ENCODE measurements at regions not wholly inside any gene's neighbourhood (a gene's known extent, or its start where the extent isn't known, plus 50 kb on each side); places are given as distances from the start of the nearest gene placed in this dataset.

DNA sequence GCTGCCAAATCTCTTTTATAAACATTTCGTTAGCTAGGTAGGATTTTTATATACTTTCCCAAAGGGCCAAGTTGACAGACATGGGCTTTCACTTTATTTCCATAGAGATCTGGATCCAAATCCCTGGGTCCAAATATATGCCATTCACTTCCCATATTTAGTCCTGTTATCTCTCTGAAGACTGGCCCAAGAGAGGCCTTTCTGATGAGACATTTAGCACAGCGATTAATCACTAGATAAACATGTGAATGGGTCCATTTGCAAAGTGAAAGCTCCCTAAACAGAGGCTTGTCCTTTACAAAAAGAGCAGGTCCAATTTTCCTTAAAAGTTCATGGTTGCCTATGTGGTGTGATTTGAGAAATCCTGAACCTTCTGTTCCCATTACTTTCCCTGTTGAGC lies 132.6 kb downstream of the TRMT11 start:
- Mint-ChIP-seq H3K36me3 (ENCODE audit: low read depth) (no peaks in the 10 kb centered on the region), H3K27ac (no peak overlapping the region), H3K4me1 (ENCODE audit: low read depth) (no peaks in the 10 kb centered on the region), H3K9me3 (no peaks in the 10 kb centered on the region), H3K4me3 (ENCODE audit: low read depth) (no peak overlapping the region), H3K27me3 (ENCODE audit: low read depth) (no peaks in the 10 kb centered on the region)
- DNase-seq (ENCODE audit: low spot score) = no peak
- intact Hi-C loops (cut with micrococcal nuclease) = no loop called here

GRCh38 chr6:126123226-126123625 lies 136.9 kb downstream of the TRMT11 start:
- H3K27ac Mint-ChIP-seq = no peak overlapping the region
- H3K4me3 Mint-ChIP-seq (ENCODE audit: low read depth) = no peak overlapping the region
- H3K9me3 Mint-ChIP-seq = no peaks in the 10 kb centered on the region
- intact Hi-C loops (cut with micrococcal nuclease) = no loop called here
- H3K36me3 Mint-ChIP-seq (ENCODE audit: low read depth) = no peaks in the 10 kb centered on the region
- no peaks in the 10 kb centered on the region for H3K4me1 Mint-ChIP-seq (ENCODE audit: low read depth)
- no peak for DNase-seq (ENCODE audit: low spot score)
- H3K27me3 Mint-ChIP-seq (ENCODE audit: low read depth) = no peaks in the 10 kb centered on the region

DNA sequence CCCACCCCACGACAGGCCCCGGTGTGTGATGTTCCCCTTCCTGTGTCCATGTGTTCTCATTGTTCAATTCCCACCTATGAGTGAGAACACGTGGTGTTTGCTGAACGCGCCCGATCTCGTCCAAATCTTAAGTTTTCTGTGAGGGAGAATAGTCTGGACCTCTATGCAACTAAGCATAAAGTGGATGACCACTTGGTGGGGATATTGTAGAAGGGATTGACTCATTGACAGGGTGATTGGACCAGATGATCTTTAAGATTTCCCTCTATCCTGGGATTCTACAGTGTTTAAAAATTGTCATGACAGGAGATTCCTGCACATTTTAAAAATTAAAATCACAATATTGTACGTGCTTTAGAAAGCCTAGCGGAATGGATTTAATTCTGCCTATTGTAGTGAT lies 141.3 kb downstream of the TRMT11 start:
- DNase-seq (ENCODE audit: low spot score) = no peak
- Mint-ChIP-seq H3K27me3 (ENCODE audit: low read depth) (no peaks in the 10 kb centered on the region), H3K27ac (no peak overlapping the region), H3K4me1 (ENCODE audit: low read depth) (no peaks in the 10 kb centered on the region), H3K36me3 (ENCODE audit: low read depth) (no peaks in the 10 kb centered on the region), H3K4me3 (ENCODE audit: low read depth) (no peak overlapping the region), H3K9me3 (no peaks in the 10 kb centered on the region)
- intact Hi-C loops (cut with micrococcal nuclease) = no loop called here

GRCh38 chr6:126131246-126131645 lies 144.9 kb downstream of the TRMT11 start:
- H3K27ac Mint-ChIP-seq = no peak overlapping the region
- H3K4me3 Mint-ChIP-seq (ENCODE audit: low read depth) = no peak overlapping the region
- intact Hi-C loops (cut with micrococcal nuclease) = no loop called here
- H3K27me3 Mint-ChIP-seq (ENCODE audit: low read depth) = no peaks in the 10 kb centered on the region
- no peaks in the 10 kb centered on the region for H3K36me3 Mint-ChIP-seq (ENCODE audit: low read depth)
- peaks cover 5% of the 10 kb centered on the region for H3K9me3 Mint-ChIP-seq
- no peak for DNase-seq (ENCODE audit: low spot score)
- H3K4me1 Mint-ChIP-seq (ENCODE audit: low read depth) = no peaks in the 10 kb centered on the region

DNA sequence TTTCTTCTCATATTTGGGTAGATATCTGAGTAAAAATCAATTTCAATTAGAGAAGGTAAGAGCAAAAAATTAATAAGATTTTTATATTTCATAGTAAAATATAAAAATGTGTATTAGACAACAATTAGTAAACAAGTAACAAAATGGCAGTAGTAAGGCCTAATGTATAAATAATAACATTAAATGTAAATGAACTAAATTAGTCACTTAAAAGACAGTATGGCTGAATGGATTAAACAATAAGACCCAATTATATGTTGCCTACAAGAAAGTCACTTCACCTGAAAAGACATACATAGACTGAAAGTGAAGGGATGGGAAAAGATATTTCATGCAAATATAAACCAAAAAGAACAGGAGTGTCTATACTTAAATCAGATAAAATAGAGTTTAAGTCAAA lies 147.6 kb downstream of the TRMT11 start:
- Mint-ChIP-seq H3K36me3 (ENCODE audit: low read depth) (no peaks in the 10 kb centered on the region), H3K4me3 (ENCODE audit: low read depth) (no peak overlapping the region), H3K27ac (no peak overlapping the region), H3K4me1 (ENCODE audit: low read depth) (no peaks in the 10 kb centered on the region), H3K27me3 (ENCODE audit: low read depth) (peaks cover 1% of the 10 kb centered on the region), H3K9me3 (peaks cover 5% of the 10 kb centered on the region)
- intact Hi-C loops (cut with micrococcal nuclease) = no loop called here
- DNase-seq (ENCODE audit: low spot score) = no peak

DNA sequence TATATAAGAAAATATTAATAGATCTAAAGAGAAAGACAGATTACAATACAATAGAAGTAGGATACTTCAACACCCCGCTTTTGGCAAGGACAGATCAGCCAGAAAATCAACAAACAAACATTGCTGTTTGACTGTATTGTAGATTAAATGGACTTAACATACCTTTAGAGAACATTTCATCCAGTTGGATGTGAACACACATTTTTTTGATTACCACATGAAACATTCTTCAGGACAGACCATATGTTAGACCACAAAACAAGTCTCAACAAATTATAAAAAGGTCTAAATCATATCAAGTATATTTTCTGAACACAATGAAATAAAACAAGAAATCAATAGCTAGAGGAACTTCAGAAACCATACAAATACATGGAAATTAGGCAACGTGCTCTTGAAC lies 148.2 kb downstream of the TRMT11 start:
- Mint-ChIP-seq H3K4me3 (ENCODE audit: low read depth) (no peak overlapping the region), H3K27ac (no peak overlapping the region), H3K27me3 (ENCODE audit: low read depth) (peaks cover 1% of the 10 kb centered on the region), H3K4me1 (ENCODE audit: low read depth) (no peaks in the 10 kb centered on the region), H3K9me3 (peaks cover 5% of the 10 kb centered on the region), H3K36me3 (ENCODE audit: low read depth) (no peaks in the 10 kb centered on the region)
- intact Hi-C loops (cut with micrococcal nuclease) = no loop called here
- no peak for DNase-seq (ENCODE audit: low spot score)

GRCh38 chr6:126140015-126140414 lies 153.7 kb downstream of the TRMT11 start:
- intact Hi-C loops (cut with micrococcal nuclease) = no loop called here
- DNase-seq (ENCODE audit: low spot score) = no peak
- Mint-ChIP-seq H3K9me3 (peaks cover 5% of the 10 kb centered on the region), H3K4me1 (ENCODE audit: low read depth) (no peaks in the 10 kb centered on the region), H3K27me3 (ENCODE audit: low read depth) (peaks cover 5% of the 10 kb centered on the region), H3K36me3 (ENCODE audit: low read depth) (no peaks in the 10 kb centered on the region), H3K27ac (no peak overlapping the region), H3K4me3 (ENCODE audit: low read depth) (no peak overlapping the region)

DNA sequence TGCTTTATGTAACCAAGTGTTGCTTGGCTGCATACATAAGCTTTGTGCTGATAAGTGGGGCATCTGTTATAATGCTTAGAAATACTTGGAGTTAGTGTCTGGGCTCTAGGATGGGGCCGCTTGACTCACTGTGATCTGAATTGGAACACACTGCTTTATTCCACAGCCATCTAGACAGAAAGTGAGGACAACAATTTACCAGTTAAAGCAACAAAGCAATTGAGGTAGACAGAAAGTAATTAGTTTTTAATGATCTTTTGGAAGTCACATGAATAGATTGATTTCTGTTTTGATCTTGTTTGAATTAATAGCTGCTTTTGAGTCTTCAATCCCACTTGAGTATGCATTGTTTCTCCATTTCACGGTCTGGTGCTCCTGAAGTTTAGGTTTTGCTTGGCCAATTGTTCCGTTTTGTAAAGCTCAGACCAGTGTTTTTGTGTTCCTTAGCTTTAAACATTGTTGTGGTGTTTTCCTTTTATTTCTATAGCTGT lies 157.5 kb downstream of the TRMT11 start:
- no peaks in the 10 kb centered on the region for H3K9me3 Mint-ChIP-seq
- no peaks in the 10 kb centered on the region for H3K4me1 Mint-ChIP-seq (ENCODE audit: low read depth)
- no peak overlapping the region for H3K4me3 Mint-ChIP-seq (ENCODE audit: low read depth)
- H3K36me3 Mint-ChIP-seq (ENCODE audit: low read depth) = no peaks in the 10 kb centered on the region
- DNase-seq (ENCODE audit: low spot score) = no peak
- no peak overlapping the region for H3K27ac Mint-ChIP-seq
- intact Hi-C loops (cut with micrococcal nuclease) = no loop called here
- peaks cover 4% of the 10 kb centered on the region for H3K27me3 Mint-ChIP-seq (ENCODE audit: low read depth)

DNA sequence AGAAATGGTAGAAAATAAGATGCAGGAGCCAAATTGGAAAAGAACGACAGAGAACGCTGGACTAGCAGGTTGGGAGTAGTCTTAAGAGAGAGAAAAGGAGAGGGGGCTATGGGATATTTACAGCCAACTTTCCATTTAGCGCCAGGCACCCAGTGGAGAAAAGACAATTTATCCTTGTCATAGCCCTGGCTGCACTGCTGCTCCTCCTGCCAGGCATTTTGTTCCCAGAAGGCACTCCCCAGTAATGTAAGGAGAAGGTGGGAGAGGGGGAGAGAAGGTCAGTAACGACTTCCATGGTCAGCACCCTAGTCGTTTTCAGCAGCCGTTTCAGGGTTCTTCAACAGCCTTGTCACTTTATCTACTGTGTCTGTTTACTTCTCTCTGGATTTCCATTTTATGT lies 159.0 kb downstream of the TRMT11 start:
- DNase-seq (ENCODE audit: low spot score) = no peak
- intact Hi-C loops (cut with micrococcal nuclease) = no loop called here
- Mint-ChIP-seq H3K27me3 (ENCODE audit: low read depth) (peaks cover 4% of the 10 kb centered on the region), H3K4me1 (ENCODE audit: low read depth) (no peaks in the 10 kb centered on the region), H3K36me3 (ENCODE audit: low read depth) (no peaks in the 10 kb centered on the region), H3K27ac (no peak overlapping the region), H3K9me3 (no peaks in the 10 kb centered on the region), H3K4me3 (ENCODE audit: low read depth) (no peak overlapping the region)

DNA sequence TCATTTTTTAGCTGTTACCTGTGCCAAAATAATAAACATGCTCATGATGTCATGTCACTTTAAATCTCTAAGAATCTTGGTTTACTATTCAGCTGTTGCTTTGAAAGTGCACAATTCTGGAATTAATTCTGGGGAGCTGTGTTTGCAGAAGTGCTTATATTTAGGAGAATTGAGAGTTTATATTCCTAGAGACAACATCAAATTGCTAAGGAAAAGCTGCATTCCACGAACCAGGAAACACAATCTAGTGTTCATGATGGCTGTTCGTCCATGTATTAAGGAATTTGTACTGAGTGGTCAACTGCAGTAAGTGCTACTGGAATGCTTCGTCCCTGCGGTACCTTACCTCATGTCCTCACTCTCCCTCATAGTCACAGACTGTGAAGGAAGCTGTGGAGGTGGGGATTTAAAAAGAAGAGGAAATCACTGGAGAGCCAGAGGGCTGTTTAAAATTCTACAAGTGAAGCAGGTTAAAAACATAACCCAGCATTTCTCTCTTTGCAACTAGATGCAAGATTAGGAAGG lies 161.0 kb downstream of the TRMT11 start:
- Mint-ChIP-seq H3K9me3 (no peaks in the 10 kb centered on the region), H3K27ac (no peak overlapping the region), H3K27me3 (ENCODE audit: low read depth) (peaks cover 3% of the 10 kb centered on the region), H3K36me3 (ENCODE audit: low read depth) (no peaks in the 10 kb centered on the region), H3K4me1 (ENCODE audit: low read depth) (no peaks in the 10 kb centered on the region), H3K4me3 (ENCODE audit: low read depth) (no peak overlapping the region)
- intact Hi-C loops (cut with micrococcal nuclease) = no loop called here
- DNase-seq (ENCODE audit: low spot score) = no peak

- H3K4me1 Mint-ChIP-seq (ENCODE audit: low read depth) = no peaks in the 10 kb centered on the region
- H3K4me3 Mint-ChIP-seq (ENCODE audit: low read depth) = no peak overlapping the region
- intact Hi-C loops (cut with micrococcal nuclease) = no loop called here
- no peak for DNase-seq (ENCODE audit: low spot score)
- no peak overlapping the region for H3K27ac Mint-ChIP-seq
- peaks cover 3% of the 10 kb centered on the region for H3K27me3 Mint-ChIP-seq (ENCODE audit: low read depth)
- H3K9me3 Mint-ChIP-seq = no peaks in the 10 kb centered on the region
- H3K36me3 Mint-ChIP-seq (ENCODE audit: low read depth) = no peaks in the 10 kb centered on the region
Observed at GRCh38 chr6:126148853-126149252, 162.5 kb downstream of the TRMT11 start.

GRCh38 chr6:126152372-126152745 lies 166.0 kb downstream of the TRMT11 start:
- Mint-ChIP-seq H3K9me3 (no peaks in the 10 kb centered on the region), H3K4me1 (ENCODE audit: low read depth) (peaks cover 3% of the 10 kb centered on the region), H3K27me3 (ENCODE audit: low read depth) (peaks cover 2% of the 10 kb centered on the region), H3K27ac (no peak overlapping the region), H3K4me3 (ENCODE audit: low read depth) (no peak overlapping the region), H3K36me3 (ENCODE audit: low read depth) (no peaks in the 10 kb centered on the region)
- intact Hi-C loops (cut with micrococcal nuclease) = no loop called here
- no peak for DNase-seq (ENCODE audit: low spot score)

DNA sequence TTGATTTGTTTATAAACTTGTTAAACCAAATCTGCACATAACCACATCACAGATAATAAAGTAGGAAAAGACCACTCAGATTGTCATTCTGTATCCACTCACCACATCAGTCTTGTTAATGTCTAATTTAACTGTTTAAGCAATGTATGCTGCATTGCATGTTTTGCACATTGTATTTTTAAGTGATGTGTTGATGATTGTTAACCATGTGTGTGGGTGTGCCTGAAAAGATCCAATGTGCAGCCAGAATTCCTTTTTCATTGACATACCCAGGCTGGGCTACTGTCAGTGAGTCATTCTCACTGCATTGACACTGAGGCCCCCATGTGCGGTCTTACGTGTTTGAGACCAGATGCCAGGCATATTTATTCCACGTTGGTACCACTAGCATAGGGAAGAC lies 167.3 kb downstream of the TRMT11 start:
- no peak overlapping the region for H3K4me3 Mint-ChIP-seq (ENCODE audit: low read depth)
- intact Hi-C loops (cut with micrococcal nuclease) = no loop called here
- no peak overlapping the region for H3K27ac Mint-ChIP-seq

GRCh38 chr6:126156973-126157372 lies 170.6 kb downstream of the TRMT11 start:
- Mint-ChIP-seq H3K9me3 (no peaks in the 10 kb centered on the region), H3K36me3 (ENCODE audit: low read depth) (no peaks in the 10 kb centered on the region), H3K4me3 (ENCODE audit: low read depth) (no peak overlapping the region), H3K27me3 (ENCODE audit: low read depth) (peaks cover under 1% of the 10 kb centered on the region), H3K27ac (no peak overlapping the region), H3K4me1 (ENCODE audit: low read depth) (peaks cover 3% of the 10 kb centered on the region)
- no peak for DNase-seq (ENCODE audit: low spot score)
- intact Hi-C loops (cut with micrococcal nuclease) = no loop called here

More for the DNA sequence above, 167.3 kb downstream of the TRMT11 start:
- no peaks in the 10 kb centered on the region for H3K36me3 Mint-ChIP-seq (ENCODE audit: low read depth)
- H3K9me3 Mint-ChIP-seq = no peaks in the 10 kb centered on the region
- peaks cover 2% of the 10 kb centered on the region for H3K27me3 Mint-ChIP-seq (ENCODE audit: low read depth)
- no peak for DNase-seq (ENCODE audit: low spot score)
- H3K4me1 Mint-ChIP-seq (ENCODE audit: low read depth) = peaks cover 3% of the 10 kb centered on the region

Data from activated T-helper 2 cell treated with anti-CD3 and anti-CD28 coated beads, Interferon-gamma antibody, Interleukin-2, Interleukin-4, amounts not matched to agents 10 μg/mL and 5 μg/mL and 100 μg/mL, durations not matched to agents 14 hours and 24 hours and 36 hours (primary cell).